ENCODE measurements at regions not wholly inside any gene's neighbourhood (a gene's known extent, or its start where the extent isn't known, plus 50 kb on each side); places are given as distances from the start of the nearest gene placed in this dataset.

DNA sequence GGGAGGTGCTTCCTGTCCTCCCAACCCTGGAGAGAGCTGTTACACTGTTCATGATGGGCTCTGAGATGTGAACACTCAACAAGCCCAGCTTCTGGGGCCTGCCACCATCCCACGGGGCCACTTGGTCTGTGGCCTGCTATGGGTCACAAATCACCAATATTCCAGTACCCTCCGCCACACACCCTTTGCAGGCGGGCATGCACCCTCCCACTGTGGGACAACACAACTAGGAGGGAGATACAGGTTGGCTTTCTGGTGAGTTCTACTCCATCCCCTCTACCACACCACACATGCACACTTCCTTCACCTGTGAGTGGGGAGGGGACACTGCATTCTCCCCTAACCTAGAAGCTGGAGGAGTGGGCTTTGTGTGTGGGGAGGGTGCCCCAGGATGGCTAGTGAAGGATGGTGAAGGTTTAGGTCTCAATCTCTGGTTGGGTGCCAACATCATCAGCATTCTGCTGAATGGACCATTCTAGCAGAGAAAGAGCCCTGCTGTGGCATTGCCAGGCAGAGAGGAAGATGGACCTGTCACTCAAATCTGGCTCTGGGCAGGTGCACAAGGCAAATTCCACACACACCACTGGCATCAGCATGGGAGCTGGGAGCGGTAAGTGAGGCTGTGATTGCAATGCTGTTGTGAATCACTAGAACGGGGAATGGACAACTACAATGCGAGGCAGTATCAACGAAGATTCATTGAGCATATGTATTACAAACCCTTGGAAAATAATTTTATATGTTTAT lies 175.1 kb downstream of the THBS2 start:
- no peaks in the 10 kb centered on the region for H3K9me3 Mint-ChIP-seq (ENCODE audit: unreplicated experiment)
- ChIA-PET POLR2A (interaction anchor here (0.6 to 1.5 kb wide), 5 partner anchors 8 to 623 kb away, joined by 3 to 8 read pairs (median 3); no protein-coding TSS in a partner anchor), CTCF (no interaction called here)
- TF ChIP-seq, protein P1, sequence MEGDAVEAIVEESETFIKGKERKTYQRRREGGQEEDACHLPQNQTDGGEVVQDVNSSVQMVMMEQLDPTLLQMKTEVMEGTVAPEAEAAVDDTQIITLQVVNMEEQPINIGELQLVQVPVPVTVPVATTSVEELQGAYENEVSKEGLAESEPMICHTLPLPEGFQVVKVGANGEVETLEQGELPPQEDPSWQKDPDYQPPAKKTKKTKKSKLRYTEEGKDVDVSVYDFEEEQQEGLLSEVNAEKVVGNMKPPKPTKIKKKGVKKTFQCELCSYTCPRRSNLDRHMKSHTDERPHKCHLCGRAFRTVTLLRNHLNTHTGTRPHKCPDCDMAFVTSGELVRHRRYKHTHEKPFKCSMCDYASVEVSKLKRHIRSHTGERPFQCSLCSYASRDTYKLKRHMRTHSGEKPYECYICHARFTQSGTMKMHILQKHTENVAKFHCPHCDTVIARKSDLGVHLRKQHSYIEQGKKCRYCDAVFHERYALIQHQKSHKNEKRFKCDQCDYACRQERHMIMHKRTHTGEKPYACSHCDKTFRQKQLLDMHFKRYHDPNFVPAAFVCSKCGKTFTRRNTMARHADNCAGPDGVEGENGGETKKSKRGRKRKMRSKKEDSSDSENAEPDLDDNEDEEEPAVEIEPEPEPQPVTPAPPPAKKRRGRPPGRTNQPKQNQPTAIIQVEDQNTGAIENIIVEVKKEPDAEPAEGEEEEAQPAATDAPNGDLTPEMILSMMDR (IDR thresholded peaks at IDR 0.05; ENCODE audit: unreplicated experiment): no peak
- H3K36me3 Mint-ChIP-seq (ENCODE audit: insufficient read depth, unreplicated experiment): peaks cover 5% of the 10 kb centered on the region
- DNase-seq (ENCODE audit: unreplicated experiment): no peak
- no peak overlapping the region for H3K27ac Mint-ChIP-seq (ENCODE audit: low read depth, unreplicated experiment)
- H3K4me3 Mint-ChIP-seq (ENCODE audit: unreplicated experiment): no peak overlapping the region
- peaks cover 9% of the 10 kb centered on the region for H3K4me1 Mint-ChIP-seq (ENCODE audit: insufficient read depth, unreplicated experiment)
- no TSS peak for BruUV-seq (replicated peaks)
- intact Hi-C loops (cut with micrococcal nuclease): loop anchor here (10.0 kb wide), 1 partner anchor 124 kb away; no protein-coding TSS in a partner anchor
- H3K27me3 Mint-ChIP-seq (ENCODE audit: insufficient read depth, unreplicated experiment): no peaks in the 10 kb centered on the region

DNA sequence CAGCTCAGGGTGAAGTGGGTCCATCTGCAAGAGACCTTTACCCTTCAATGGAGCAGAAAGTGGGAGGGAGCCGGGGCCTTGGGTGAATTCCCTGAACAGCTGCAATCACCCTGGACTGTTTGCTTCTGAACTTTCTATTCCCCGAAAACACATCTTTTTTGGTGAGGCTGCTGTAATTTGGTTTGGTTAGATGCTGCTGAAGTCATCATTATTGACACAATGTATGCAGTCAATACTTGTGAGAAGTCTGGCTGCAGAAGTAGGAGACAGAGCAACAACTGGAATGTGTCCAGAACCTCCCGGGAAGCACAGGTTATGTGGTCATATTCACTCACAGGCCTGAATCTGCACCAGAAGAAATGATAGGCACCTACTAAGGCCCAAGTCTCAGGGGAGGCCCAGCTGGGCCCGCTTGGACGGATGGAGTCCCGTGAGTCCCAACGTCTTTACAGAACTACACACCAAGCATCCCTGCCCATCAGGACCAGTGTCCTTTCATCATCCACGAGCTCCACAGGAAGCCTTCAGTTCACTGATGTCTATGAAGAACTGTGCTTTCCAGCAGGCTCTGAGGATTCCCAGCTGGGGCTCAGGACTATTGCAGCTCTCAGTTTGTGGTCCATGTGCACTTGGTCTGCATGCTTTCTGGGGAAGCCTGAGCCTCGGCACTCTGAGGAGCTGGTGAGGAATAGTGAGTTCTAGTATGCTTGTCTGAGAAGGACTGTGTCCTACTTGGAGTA lies 177.6 kb downstream of the THBS2 start:
- no peak overlapping the region for H3K4me3 Mint-ChIP-seq (ENCODE audit: unreplicated experiment)
- intact Hi-C loops (cut with micrococcal nuclease): loop anchor here (10.0 kb wide), 1 partner anchor 121 kb away; no protein-coding TSS in a partner anchor
- POLR2A ChIA-PET: interaction anchor here (0.7 kb wide), 1 partner anchor 601 kb away, joined by 4 read pairs; no protein-coding TSS in a partner anchor
- H3K36me3 Mint-ChIP-seq (ENCODE audit: insufficient read depth, unreplicated experiment): peaks cover under 1% of the 10 kb centered on the region
- CTCF ChIA-PET: no interaction called here
- no TSS peak for BruUV-seq (replicated peaks)
- no peaks in the 10 kb centered on the region for H3K27me3 Mint-ChIP-seq (ENCODE audit: insufficient read depth, unreplicated experiment)
- peaks cover 18% of the 10 kb centered on the region for H3K4me1 Mint-ChIP-seq (ENCODE audit: insufficient read depth, unreplicated experiment)
- no peak overlapping the region for H3K27ac Mint-ChIP-seq (ENCODE audit: low read depth, unreplicated experiment)
- TF ChIP-seq, protein P1 (IDR thresholded peaks at IDR 0.05; ENCODE audit: unreplicated experiment): no peak
- no peaks in the 10 kb centered on the region for H3K9me3 Mint-ChIP-seq (ENCODE audit: unreplicated experiment)
- no peak for DNase-seq (ENCODE audit: unreplicated experiment)

DNA sequence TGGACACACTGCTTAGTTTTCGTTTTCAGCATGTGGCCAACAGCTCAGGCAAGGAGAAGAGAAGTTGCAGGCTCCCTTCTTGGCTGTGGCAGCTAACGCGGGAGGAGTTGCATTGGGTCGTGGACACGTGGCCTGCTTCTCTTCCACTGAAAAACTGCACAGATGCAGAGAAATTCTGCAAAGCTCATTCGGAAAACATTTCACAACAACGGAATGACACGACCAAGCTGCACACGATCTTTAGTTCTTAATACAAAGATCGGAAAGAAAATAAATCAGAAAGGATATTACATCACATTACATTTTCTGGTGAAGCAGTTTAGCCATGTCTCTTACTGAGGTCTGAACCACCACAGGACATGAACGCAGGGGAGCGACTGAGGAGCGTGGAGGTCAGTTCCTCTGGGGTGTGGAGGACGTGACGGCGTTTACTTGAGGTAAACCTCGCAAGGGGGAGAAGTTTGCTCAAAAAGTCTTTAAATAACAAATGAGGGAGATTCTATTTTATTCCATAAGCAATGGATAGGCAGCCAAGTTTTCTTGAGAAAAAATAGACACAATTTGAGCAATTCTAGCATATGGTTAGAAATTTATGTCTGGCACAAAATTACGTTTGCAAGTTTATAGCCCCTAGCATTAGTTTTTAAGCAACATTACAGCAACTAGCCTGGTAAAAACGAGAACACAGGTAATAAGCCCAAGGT lies 178.3 kb downstream of the THBS2 start:
- DNase-seq (ENCODE audit: unreplicated experiment): no peak
- CTCF ChIA-PET: no interaction called here
- intact Hi-C loops (cut with micrococcal nuclease): loop anchor here (10.0 kb wide), 1 partner anchor 121 kb away; no protein-coding TSS in a partner anchor
- POLR2A ChIA-PET: interaction anchor here (0.6 kb wide), 1 partner anchor 22 kb away, joined by 3 read pairs; no protein-coding TSS in a partner anchor
- BruUV-seq (replicated peaks): no TSS peak
- H3K4me1 Mint-ChIP-seq (ENCODE audit: insufficient read depth, unreplicated experiment): peaks cover 25% of the 10 kb centered on the region
- no peaks in the 10 kb centered on the region for H3K27me3 Mint-ChIP-seq (ENCODE audit: insufficient read depth, unreplicated experiment)
- H3K4me3 Mint-ChIP-seq (ENCODE audit: unreplicated experiment): no peak overlapping the region
- TF ChIP-seq, protein P1 (IDR thresholded peaks at IDR 0.05; ENCODE audit: unreplicated experiment): no peak
- no peaks in the 10 kb centered on the region for H3K9me3 Mint-ChIP-seq (ENCODE audit: unreplicated experiment)
- H3K36me3 Mint-ChIP-seq (ENCODE audit: insufficient read depth, unreplicated experiment): no peaks in the 10 kb centered on the region
- no peak overlapping the region for H3K27ac Mint-ChIP-seq (ENCODE audit: low read depth, unreplicated experiment)

All from MCF 10A (cell line).